HCT116 (cell line): ENCODE measurements at regions not wholly inside any gene's neighbourhood (a gene's known extent, or its start where the extent isn't known, plus 50 kb on each side); places are given as distances from the start of the nearest gene placed in this dataset.

ENCODE experiments used
- ATAC-seq: fragments of 200-7000 bp; cut with Tn5 transposase; 2 replicates; pipeline ENCODE4 v1.9.1; 2020; ENCODE audit warnings: mild to moderate bottlenecking, moderate library complexity
- BruUV-seq: library from RNA; stranded (reverse); fragments of 400-500 nt; replicated peaks from 2 replicates; lab custom pipeline; 2021; lab: Mats Ljungman, UMichigan
- CTCF ChIA-PET: fragments of 300-600 bp; sonication (Branson Sonifier 250); formaldehyde crosslinking; loops from one replicate; lab custom pipeline; 2021; ENCODE audit warnings: antibody characterized with exemption; lab: Charles Lee
- POLR2A ChIA-PET: fragments of 300-600, 350-600 bp; sonication (Branson Sonifier 250); formaldehyde crosslinking; loops from one replicate; lab custom pipeline; 2021; ENCODE audit warnings: antibody characterized with exemption; lab: Charles Lee
- RAD21 ChIA-PET, 2 experiments: fragments of 300-600 bp; sonication (Branson Sonifier 250); formaldehyde crosslinking; loops; one replicate each; lab custom pipeline; 2023; ENCODE audit warnings: low total read pairs in 2 of 2; ENCODE audit not compliant: uncharacterized antibody in 2 of 2, unreplicated experiment in 2 of 2, low non-redundant PET in 1 of 2; lab: Charles Lee
- DNase-seq: peaks from one replicate; pipeline ENCODE4 v3.0.0-alpha.2; 2010; ENCODE audit warnings: low read depth, low spot score
- H2AFZ ChIP-seq: fragments of 200-600 bp; shearing (Covaris generic), sonication (generic); 2 replicates; pipeline ENCODE4 v1.6.1; 2017; ENCODE audit warnings: low read depth, mixed run types, mixed read lengths, antibody characterized with exemption, low read length; ENCODE audit not compliant: poor library complexity, severe bottlenecking
- H3K27ac ChIP-seq: 2 replicates; pipeline ENCODE4 v1.5.1; 2012; ENCODE audit warnings: low read depth, low read length
- H3K27me3 ChIP-seq: fragments of 200-600 bp; sonication (generic); 2 replicates; pipeline ENCODE4 v1.6.1; 2016; ENCODE audit warnings: mixed run types, low read length, mixed read lengths; ENCODE audit not compliant: insufficient read depth
- H3K36me3 ChIP-seq, 2 experiments: fragments of 200-500 bp in 1 of 2; fragments of 200-600 bp in 1 of 2; sonication (Bioruptor generic) in 1 of 2; sonication (generic) in 1 of 2; 2 replicates each; pipeline versions ENCODE4 v1.5.1 to v1.6.1; 2014 to 2016; ENCODE audit warnings: low read length in 2 of 2, inconsistent platforms in 1 of 2, mixed read lengths in 1 of 2, mixed run types in 1 of 2; ENCODE audit not compliant: insufficient read depth in 2 of 2, control insufficient read depth in 1 of 2
- H3K4me1 ChIP-seq, 2 experiments: fragments of 200-600 bp in 1 of 2; sonication (generic) in 1 of 2; 2 replicates each; pipeline versions ENCODE4 v1.5.1 to v1.6.1; 2012 to 2017; ENCODE audit warnings: low read length in 2 of 2, inconsistent platforms in 1 of 2, mild to moderate bottlenecking in 1 of 2, mixed read lengths in 1 of 2, mixed run types in 1 of 2, moderate library complexity in 1 of 2; ENCODE audit not compliant: insufficient read depth in 2 of 2, control insufficient read depth in 1 of 2
- H3K4me2 ChIP-seq: fragments of 200-600 bp; sonication (generic); 2 replicates; pipeline ENCODE4 v1.6.1; 2017; ENCODE audit warnings: mixed run types, low read length, mixed read lengths
- H3K4me3 ChIP-seq, 2 experiments: fragments of 200-600 bp in 1 of 2; sonication (generic) in 1 of 2; replicated peaks in 1 of 2; 2 replicates each; pipeline ENCODE4 v1.5.1; 2011 to 2016; ENCODE audit warnings: low read length in 2 of 2, control low read depth in 1 of 2, low read depth in 1 of 2, mild to moderate bottlenecking in 1 of 2, mixed read lengths in 1 of 2, mixed run types in 1 of 2
- H3K79me2 ChIP-seq: fragments of 200-600 bp; sonication (generic); 2 replicates; pipeline ENCODE4 v1.6.1; 2017; ENCODE audit warnings: mild to moderate bottlenecking, mixed run types, low read length, moderate library complexity, mixed read lengths; ENCODE audit not compliant: insufficient read depth
- H3K9ac ChIP-seq: fragments of 200-600 bp; sonication (generic); 2 replicates; pipeline ENCODE4 v1.6.1; 2016; ENCODE audit warnings: low read length, mixed read lengths
- H3K9me2 ChIP-seq: fragments of 200-600 bp; sonication (generic), shearing (Covaris generic); 2 replicates; pipeline ENCODE4 v1.6.1; 2017; ENCODE audit warnings: mixed run types, mild to moderate bottlenecking, moderate library complexity; ENCODE audit not compliant: insufficient read depth
- H3K9me3 ChIP-seq, 2 experiments: fragments of 200-500 bp in 1 of 2; fragments of 200-600 bp in 1 of 2; sonication (Bioruptor generic) in 1 of 2; sonication (generic) in 1 of 2; 2 replicates each; pipeline ENCODE4 v1.6.1; 2014 to 2017; ENCODE audit warnings: low read length in 2 of 2, mixed read lengths in 2 of 2, inconsistent platforms in 1 of 2, low read depth in 1 of 2, mild to moderate bottlenecking in 1 of 2, mixed run types in 1 of 2, moderate library complexity in 1 of 2; ENCODE audit not compliant: control insufficient read depth in 1 of 2, insufficient read depth in 1 of 2
- H4K20me1 ChIP-seq: fragments of 200-600 bp; sonication (generic), shearing (Covaris generic); 2 replicates; pipeline ENCODE4 v1.6.1; 2017; ENCODE audit warnings: mixed run types, mild to moderate bottlenecking, moderate library complexity; ENCODE audit not compliant: insufficient read depth
- CBX3 ChIP-seq: IDR thresholded peaks from 2 replicates; pipeline ENCODE4 v1.6.1; 2012; ENCODE audit warnings: low read depth
- CEBPB ChIP-seq: IDR thresholded peaks from 2 replicates; pipeline ENCODE4 v1.6.1; 2012; ENCODE audit warnings: low read depth
- EGR1 ChIP-seq: IDR thresholded peaks from 2 replicates; pipeline ENCODE4 v1.6.1; 2012; ENCODE audit warnings: low read depth
- EZH2 ChIP-seq: fragments of 200-600 bp; sonication (generic); IDR thresholded peaks from 2 replicates; pipeline ENCODE4 v1.6.1; 2017; ENCODE audit warnings: antibody characterized with exemption, mixed run types
- EZH2phosphoT487 ChIP-seq: fragments of 200-600 bp; IDR thresholded peaks from 2 replicates; pipeline ENCODE4 v1.6.1; 2018; ENCODE audit warnings: antibody characterized with exemption, borderline replicate concordance
- FOSL1 ChIP-seq: IDR thresholded peaks from 2 replicates; pipeline ENCODE4 v1.6.1; 2012; ENCODE audit warnings: low read depth
- JUND ChIP-seq: IDR thresholded peaks from 2 replicates; pipeline ENCODE4 v1.6.1; 2012
- POLR2A ChIP-seq: IDR thresholded peaks from 2 replicates; pipeline ENCODE4 v1.7.0; 2011; ENCODE audit warnings: borderline replicate concordance; ENCODE audit not compliant: insufficient read depth, insufficient read length; ENCODE audit errors: extremely low read depth
- POLR2AphosphoS5 ChIP-seq: IDR thresholded peaks from 2 replicates; pipeline ENCODE4 v1.6.1; 2011; ENCODE audit warnings: mild to moderate bottlenecking, low read depth, low read length, moderate library complexity
- RAD21 ChIP-seq: IDR thresholded peaks from 2 replicates; pipeline ENCODE4 v1.6.1; 2012; ENCODE audit warnings: low read depth, mild to moderate bottlenecking
- SIN3A ChIP-seq: IDR thresholded peaks from 2 replicates; pipeline ENCODE4 v1.6.1; 2012; ENCODE audit warnings: low read depth
- SP1 ChIP-seq: IDR thresholded peaks from 2 replicates; pipeline ENCODE4 v1.6.1; 2012; ENCODE audit warnings: low read depth
- SRF ChIP-seq: IDR thresholded peaks from 2 replicates; pipeline ENCODE4 v1.6.1; 2012; ENCODE audit warnings: low read depth
- YY1 ChIP-seq: IDR thresholded peaks from 2 replicates; pipeline ENCODE4 v1.6.1; 2011; ENCODE audit warnings: low read length, low read depth, moderate library complexity, mild to moderate bottlenecking; ENCODE audit not compliant: insufficient replicate concordance; ENCODE audit errors: extremely low read depth
- ZFX ChIP-seq: fragments of 450-650 bp; IDR thresholded peaks from 2 replicates; pipeline ENCODE4 v1.6.1; 2017
- ZNF274 ChIP-seq: fragments of 200-500 bp; sonication (Bioruptor generic); IDR thresholded peaks from 2 replicates; pipeline ENCODE4 v1.6.1; 2014; ENCODE audit warnings: mild to moderate bottlenecking, low read depth, low read length, inconsistent platforms
- intact Hi-C: fragments of 100-400 bp; cut with micrococcal nuclease; formaldehyde crosslinking; loops from 2 replicates; pipeline ENCODE4 v1.10.0; 2022
- TF ChIP-seq, protein P1 (sequence below): IDR thresholded peaks from 2 replicates; pipeline ENCODE4 v1.6.1; 2011; ENCODE audit warnings: mild to moderate bottlenecking, low read length, moderate library complexity; ENCODE audit not compliant: insufficient replicate concordance; ENCODE audit errors: extremely low read depth
- TF ChIP-seq, protein P2 (sequence below): IDR thresholded peaks from 2 replicates; pipeline ENCODE4 v1.6.1; 2012
- TF ChIP-seq, protein P3 (sequence below), 3 experiments: fragments of 200-600 bp in 1 of 3; sonication (generic) in 1 of 3; IDR thresholded peaks in 2 of 3; conservative IDR thresholded peaks in 1 of 3; 2 replicates each; pipeline ENCODE4 v1.5.1; 2012 to 2017; ENCODE audit warnings: low read depth in 2 of 3, low read length in 2 of 3, antibody characterized with exemption in 1 of 3, borderline replicate concordance in 1 of 3, control low read depth in 1 of 3, mild to moderate bottlenecking in 1 of 3, mixed read lengths in 1 of 3, mixed run types in 1 of 3, moderate library complexity in 1 of 3; ENCODE audit not compliant: insufficient read depth in 1 of 3
- TF ChIP-seq, protein P4 (sequence below): IDR thresholded peaks from 2 replicates; pipeline ENCODE4 v1.6.1; 2012

DNA sequence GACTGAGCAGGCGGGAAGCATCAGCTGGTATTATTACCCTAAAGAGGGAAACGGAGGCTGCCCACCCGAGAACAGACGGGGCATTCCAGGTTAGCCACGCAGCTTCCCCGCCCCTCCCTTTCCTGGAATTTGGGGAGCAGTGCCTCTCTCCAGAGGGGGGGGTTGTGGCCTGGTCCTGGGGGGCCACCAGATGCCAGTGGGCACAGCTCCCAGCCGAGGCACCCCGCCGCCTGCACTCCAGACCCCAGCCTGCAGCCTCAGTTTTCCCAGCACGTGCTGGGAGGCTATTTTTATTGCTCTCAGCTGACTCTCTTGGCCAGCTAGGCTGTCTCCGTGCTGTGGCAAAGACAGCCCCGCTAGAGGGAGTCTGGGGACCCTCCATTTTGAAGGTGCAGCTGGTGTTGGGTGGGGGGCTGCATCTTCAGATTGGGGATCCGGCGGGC, 62.7 kb upstream of the GSE1 start:
- DNase-seq, result no peak
- ChIA-PET RAD21 (no interaction called here), CTCF (no interaction called here), POLR2A (interaction anchor here (0.6 kb wide), 1 partner anchor 313 kb away, joined by 3 read pairs; no protein-coding TSS in a partner anchor)
- intact Hi-C loops, result loop anchor here (10.0 kb wide), 1 partner anchor 126 kb away; no protein-coding TSS in a partner anchor
- H3K79me2 ChIP-seq, result no peaks in the 10 kb centered on the region
- H3K9ac ChIP-seq, result no peak overlapping the region
- H3K27me3 ChIP-seq, result no peaks in the 10 kb centered on the region
- H3K4me2 ChIP-seq, result no peak overlapping the region
- no peak overlapping the region for H3K27ac ChIP-seq
- no peaks in the 10 kb centered on the region; the same call in 1 of the 2 replicates for H4K20me1 ChIP-seq
- H3K9me3 ChIP-seq, result no peaks in the 10 kb centered on the region
- TF ChIP-seq CBX3 (no peak), JUND (no peak), ZFX (no peak), EZH2 (no peak), POLR2A (no peak), POLR2AphosphoS5 (no peak), EZH2phosphoT487 (no peak), ZNF274 (no peak), EGR1 (no peak), SIN3A (no peak), YY1 (no peak), CEBPB (no peak), SP1 (no peak), RAD21 (no peak), FOSL1 (no peak), SRF (no peak)
- TF ChIP-seq, protein P1, sequence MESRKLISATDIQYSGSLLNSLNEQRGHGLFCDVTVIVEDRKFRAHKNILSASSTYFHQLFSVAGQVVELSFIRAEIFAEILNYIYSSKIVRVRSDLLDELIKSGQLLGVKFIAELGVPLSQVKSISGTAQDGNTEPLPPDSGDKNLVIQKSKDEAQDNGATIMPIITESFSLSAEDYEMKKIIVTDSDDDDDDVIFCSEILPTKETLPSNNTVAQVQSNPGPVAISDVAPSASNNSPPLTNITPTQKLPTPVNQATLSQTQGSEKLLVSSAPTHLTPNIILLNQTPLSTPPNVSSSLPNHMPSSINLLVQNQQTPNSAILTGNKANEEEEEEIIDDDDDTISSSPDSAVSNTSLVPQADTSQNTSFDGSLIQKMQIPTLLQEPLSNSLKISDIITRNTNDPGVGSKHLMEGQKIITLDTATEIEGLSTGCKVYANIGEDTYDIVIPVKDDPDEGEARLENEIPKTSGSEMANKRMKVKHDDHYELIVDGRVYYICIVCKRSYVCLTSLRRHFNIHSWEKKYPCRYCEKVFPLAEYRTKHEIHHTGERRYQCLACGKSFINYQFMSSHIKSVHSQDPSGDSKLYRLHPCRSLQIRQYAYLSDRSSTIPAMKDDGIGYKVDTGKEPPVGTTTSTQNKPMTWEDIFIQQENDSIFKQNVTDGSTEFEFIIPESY, result no peak
- TF ChIP-seq, protein P2, sequence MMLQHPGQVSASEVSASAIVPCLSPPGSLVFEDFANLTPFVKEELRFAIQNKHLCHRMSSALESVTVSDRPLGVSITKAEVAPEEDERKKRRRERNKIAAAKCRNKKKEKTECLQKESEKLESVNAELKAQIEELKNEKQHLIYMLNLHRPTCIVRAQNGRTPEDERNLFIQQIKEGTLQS, result no peak
- TF ChIP-seq, protein P3, sequence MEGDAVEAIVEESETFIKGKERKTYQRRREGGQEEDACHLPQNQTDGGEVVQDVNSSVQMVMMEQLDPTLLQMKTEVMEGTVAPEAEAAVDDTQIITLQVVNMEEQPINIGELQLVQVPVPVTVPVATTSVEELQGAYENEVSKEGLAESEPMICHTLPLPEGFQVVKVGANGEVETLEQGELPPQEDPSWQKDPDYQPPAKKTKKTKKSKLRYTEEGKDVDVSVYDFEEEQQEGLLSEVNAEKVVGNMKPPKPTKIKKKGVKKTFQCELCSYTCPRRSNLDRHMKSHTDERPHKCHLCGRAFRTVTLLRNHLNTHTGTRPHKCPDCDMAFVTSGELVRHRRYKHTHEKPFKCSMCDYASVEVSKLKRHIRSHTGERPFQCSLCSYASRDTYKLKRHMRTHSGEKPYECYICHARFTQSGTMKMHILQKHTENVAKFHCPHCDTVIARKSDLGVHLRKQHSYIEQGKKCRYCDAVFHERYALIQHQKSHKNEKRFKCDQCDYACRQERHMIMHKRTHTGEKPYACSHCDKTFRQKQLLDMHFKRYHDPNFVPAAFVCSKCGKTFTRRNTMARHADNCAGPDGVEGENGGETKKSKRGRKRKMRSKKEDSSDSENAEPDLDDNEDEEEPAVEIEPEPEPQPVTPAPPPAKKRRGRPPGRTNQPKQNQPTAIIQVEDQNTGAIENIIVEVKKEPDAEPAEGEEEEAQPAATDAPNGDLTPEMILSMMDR (IDR thresholded peaks at IDR 0.05 in 2 of 3, conservative IDR thresholded peaks at IDR 0.05 in 1 of 3; ENCODE audit: borderline replicate concordance in 1 of 3, insufficient read depth in 1 of 3, low read depth in 2 of 3, low read length in 2 of 3), result no peak
- TF ChIP-seq, protein P4, sequence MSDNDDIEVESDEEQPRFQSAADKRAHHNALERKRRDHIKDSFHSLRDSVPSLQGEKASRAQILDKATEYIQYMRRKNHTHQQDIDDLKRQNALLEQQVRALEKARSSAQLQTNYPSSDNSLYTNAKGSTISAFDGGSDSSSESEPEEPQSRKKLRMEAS, result no peak
- H3K4me3 ChIP-seq, result no peak overlapping the region
- no peak for ATAC-seq
- no TSS peak for BruUV-seq
- H3K9me2 ChIP-seq, result no peaks in the 10 kb centered on the region
- H3K4me1 ChIP-seq, result peaks cover 23 to 44% of the 10 kb centered on the region in 2 experiments
- H2AFZ ChIP-seq, result no peak overlapping the region
- H3K36me3 ChIP-seq, result no peaks in the 10 kb centered on the region
